ENCODE measurements at regions not wholly inside any gene's neighbourhood (a gene's known extent, or its start where the extent isn't known, plus 50 kb on each side); places are given as distances from the start of the nearest gene placed in this dataset.

- ChIA-PET POLR2A (ENCODE audit: partially characterized antibody) (no interaction called here), CTCF (ENCODE audit: partially characterized antibody) (interaction anchor here (0.5 kb wide), 1 partner anchor 981 kb away, joined by 5 read pairs; no protein-coding TSS in a partner anchor)
- Histone ChIP-seq H3K36me3 (ENCODE audit: control insufficient read depth in 2 of 4, insufficient read depth in 4 of 4, low read length in 3 of 4) (no peaks in the 10 kb centered on the region; a peak in 1 of 8 replicates), H2AFZ (ENCODE audit: low read length) (no peak overlapping the region), H3K18ac (ENCODE audit: extremely low read depth, low read length) (no peak overlapping the region), H4K8ac (ENCODE audit: extremely low read depth, insufficient read depth, low read length) (no peak overlapping the region), H2AK5ac (ENCODE audit: low read depth, low read length) (no peak overlapping the region), H3K4me1 (replicated peaks in 1 of 4; ENCODE audit: control insufficient read depth in 3 of 4, insufficient read depth in 4 of 4, low read length in 3 of 4) (no peaks in the 10 kb centered on the region), H3K9ac (replicated peaks in 1 of 4; ENCODE audit: extremely low read depth in 1 of 4, low read depth in 3 of 4, low read length in 3 of 4) (no peak overlapping the region), H3K27ac (ENCODE audit: low read depth, low read length) (no peak overlapping the region), H2BK15ac (ENCODE audit: low read length) (no peak overlapping the region), H2BK120ac (replicated peaks; ENCODE audit: low read depth, low read length) (no peak overlapping the region), H4K91ac (replicated peaks; ENCODE audit: insufficient read length, low read length) (no peak overlapping the region), H3K4me3 (ENCODE audit: extremely low read depth in 1 of 4, insufficient read depth in 2 of 4, low read depth in 3 of 4, low read length in 4 of 4) (no peak overlapping the region), H2BK12ac (ENCODE audit: low read depth, low read length) (no peak overlapping the region), H3K9me3 (ENCODE audit: insufficient read depth in 2 of 2, low read depth in 1 of 2, low read length in 1 of 2) (no peaks in the 10 kb centered on the region), H3K79me2 (ENCODE audit: control insufficient read depth in 1 of 2, insufficient read depth in 2 of 2, low read length in 2 of 2) (no peaks in the 10 kb centered on the region), H3K56ac (replicated peaks; ENCODE audit: insufficient read length, low read depth, low read length) (no peak overlapping the region), H3K23ac (ENCODE audit: insufficient read length) (no peak overlapping the region), H2BK20ac (ENCODE audit: low read length) (no peak overlapping the region), H3K79me1 (ENCODE audit: low read depth, low read length) (no peaks in the 10 kb centered on the region), H2BK5ac (ENCODE audit: low read depth, low read length) (no peak overlapping the region), H3K4ac (replicated peaks; ENCODE audit: insufficient read length, low read depth, low read length) (no peak overlapping the region), H3K23me2 (ENCODE audit: low read depth, low read length) (no peaks in the 10 kb centered on the region), H3K14ac (ENCODE audit: insufficient read length) (no peak overlapping the region), H3K4me2 (ENCODE audit: insufficient read depth in 1 of 2, low read depth in 2 of 2, low read length in 2 of 2) (no peak overlapping the region), H4K5ac (ENCODE audit: insufficient read length, low read depth, low read length) (no peak overlapping the region), H3K27me3 (replicated peaks in 1 of 4; ENCODE audit: control insufficient read depth in 3 of 4, extremely low read depth in 1 of 4, insufficient read depth in 3 of 4, low read length in 3 of 4) (no peaks in the 10 kb centered on the region), H4K20me1 (replicated peaks in 1 of 2; ENCODE audit: control insufficient read depth in 1 of 2, insufficient read depth in 2 of 2, low read length in 2 of 2) (no peaks in the 10 kb centered on the region)
- WGBS, 2 experiments (ENCODE audit: extremely low coverage in 1 of 2, insufficient coverage in 1 of 2, insufficient read length in 1 of 2, insufficient replicate concordance in 2 of 2, low coverage in 1 of 2, low lambda C conversion rate in 2 of 2, missing lambda C conversion rate in 1 of 2), result 89% methylated on average over 5 of the region's 5 CpGs; no CpG with 5 or more reads in 1 of the 2 experiments
- FAIRE-seq (no peak), DNase-seq (ENCODE audit: low read depth in 1 of 2, low spot score in 2 of 2) (no peak)
- TF ChIP-seq CTBP2 (IDR thresholded peaks at IDR 0.05; ENCODE audit: borderline replicate concordance, insufficient read depth, insufficient read length, low read length) (no peak), BACH1 (IDR thresholded peaks at IDR 0.05; ENCODE audit: low read length) (no peak), SP2 (IDR thresholded peaks at IDR 0.05; ENCODE audit: low read length) (no peak), EP300 (IDR thresholded peaks at IDR 0.05; ENCODE audit: borderline replicate concordance in 1 of 2, low read depth in 2 of 2, low read length in 2 of 2) (no peak), ZNF274 (IDR thresholded peaks at IDR 0.05; ENCODE audit: borderline replicate concordance, extremely low read depth, low read length) (no peak), SIX5 (IDR thresholded peaks at IDR 0.05; ENCODE audit: low read depth, low read length) (no peak), KDM4A (IDR thresholded peaks at IDR 0.05; ENCODE audit: low read depth, low read length, severe bottlenecking) (no peak), GABPA (IDR thresholded peaks at IDR 0.05; ENCODE audit: borderline replicate concordance, insufficient read depth, low read length) (no peak), CBX5 (IDR thresholded peaks at IDR 0.05; ENCODE audit: low read depth, low read length) (no peak), SP4 (IDR thresholded peaks at IDR 0.05; ENCODE audit: low read length) (no peak), CBX8 (IDR thresholded peaks at IDR 0.05; ENCODE audit: borderline replicate concordance, low read depth, low read length) (no peak), YY1 (IDR thresholded peaks at IDR 0.05; ENCODE audit: low read depth, low read length) (no peak), JUN (IDR thresholded peaks at IDR 0.05; ENCODE audit: low read depth, low read length) (no peak), ASH2L (IDR thresholded peaks at IDR 0.05; ENCODE audit: low read length) (no peak), NRF1 (IDR thresholded peaks at IDR 0.05; ENCODE audit: low read depth, low read length) (no peak)
These were observed 104.2 kb downstream of the EMX2 start for GRCh38 chr10:117646718-117647117.

All from H1 (cell line).